Endothelial cell of umbilical vein (primary cell): ENCODE measurements at regions not wholly inside any gene's neighbourhood (a gene's known extent, or its start where the extent isn't known, plus 50 kb on each side); places are given as distances from the start of the nearest gene placed in this dataset.

ENCODE experiments used
- CTCF ChIP-seq, 2 donors: IDR thresholded peaks; 1 replicate in 1 of 2; 2 replicates in 1 of 2; pipeline ENCODE4 v1.5.1; 2011; ENCODE audit warnings: low read length in 2 of 2, mild to moderate bottlenecking in 2 of 2, moderate library complexity in 2 of 2, control low read depth in 1 of 2, inconsistent platforms in 1 of 2, low read depth in 1 of 2; ENCODE audit not compliant: insufficient read depth in 1 of 2; ENCODE audit errors: extremely low read depth in 1 of 2
- EZH2 ChIP-seq: IDR thresholded peaks from 2 replicates; pipeline ENCODE4 v1.6.1; 2012; ENCODE audit warnings: borderline replicate concordance, low read depth, mild to moderate bottlenecking, moderate library complexity, low read length, inconsistent platforms; ENCODE audit not compliant: severe bottlenecking
- FOS ChIP-seq: IDR thresholded peaks from 2 replicates; pipeline ENCODE4 v1.6.1; 2011; ENCODE audit warnings: mild to moderate bottlenecking, low read length, moderate library complexity, borderline replicate concordance; ENCODE audit not compliant: insufficient read depth
- GATA2 ChIP-seq: IDR thresholded peaks from 2 replicates; pipeline ENCODE4 v1.7.0; 2011; ENCODE audit warnings: low read depth, mild to moderate bottlenecking, moderate library complexity, mixed read lengths, low read length; ENCODE audit not compliant: insufficient read length, insufficient read depth
- JUN ChIP-seq: IDR thresholded peaks from 2 replicates; pipeline ENCODE4 v1.6.1; 2011; ENCODE audit warnings: borderline replicate concordance, low read depth; ENCODE audit not compliant: insufficient read length, insufficient read depth
- MAX ChIP-seq: IDR thresholded peaks from 2 replicates; pipeline ENCODE4 v1.6.1; 2011; ENCODE audit not compliant: insufficient read depth, insufficient read length
- MYC ChIP-seq: IDR thresholded peaks from one replicate; pipeline ENCODE4 v1.6.1; 2011; ENCODE audit warnings: mild to moderate bottlenecking, low read depth, low read length
- POLR2A ChIP-seq: IDR thresholded peaks from 2 replicates; pipeline ENCODE4 v1.6.1; 2012; ENCODE audit warnings: low read depth, mild to moderate bottlenecking, control low read depth, low read length
- POLR2AphosphoS5 ChIP-seq: IDR thresholded peaks from 2 replicates; pipeline ENCODE4 v1.6.1; 2012; ENCODE audit warnings: low read depth, mild to moderate bottlenecking, control low read depth, low read length, moderate library complexity; ENCODE audit not compliant: insufficient read depth

- no peak for TF ChIP-seq EZH2
- TF ChIP-seq POLR2A = no peak
- TF ChIP-seq CTCF (IDR thresholded peaks at IDR 0.05; ENCODE audit: extremely low read depth in 1 of 2, insufficient read depth in 1 of 2, low read depth in 1 of 2, low read length in 2 of 2) = no peak
- TF ChIP-seq POLR2AphosphoS5 = no peak
- no peak for TF ChIP-seq MAX
- no peak for TF ChIP-seq GATA2
- TF ChIP-seq JUN = no peak
- no peak for TF ChIP-seq MYC
- no peak for TF ChIP-seq FOS
Observed at GRCh38 chr3:18087988-18088387, 337.2 kb downstream of the SATB1 start.
